OCI-LY1 (cell line): ENCODE measurements at regions not wholly inside any gene's neighbourhood (a gene's known extent, or its start where the extent isn't known, plus 50 kb on each side); places are given as distances from the start of the nearest gene placed in this dataset.

Experiments used
- H2AFZ ChIP-seq: fragments of 200-600 bp; sonication (generic), shearing (Covaris generic); 2 replicates; pipeline ENCODE4 v1.6.0; 2014; ENCODE audit warnings: antibody characterized with exemption, mild to moderate bottlenecking, low read length
- H3F3A ChIP-seq: fragments of 200-600 bp; sonication (generic), shearing (Covaris generic); 2 replicates; pipeline ENCODE4 v1.6.0; 2014; ENCODE audit warnings: mild to moderate bottlenecking, antibody characterized with exemption, low read length, moderate library complexity; ENCODE audit not compliant: insufficient read depth
- H3K27ac ChIP-seq: fragments of 200-600 bp; sonication (generic); 2 replicates; pipeline ENCODE4 v1.5.1; 2014; ENCODE audit warnings: low read length, mixed run types, mild to moderate bottlenecking, low read depth; ENCODE audit not compliant: poor library complexity, severe bottlenecking
- H3K27me3 ChIP-seq: fragments of 200-600 bp; sonication (generic); 2 replicates; pipeline ENCODE4 v1.6.0; 2014; ENCODE audit warnings: antibody characterized with exemption, mild to moderate bottlenecking, low read length, moderate library complexity; ENCODE audit not compliant: insufficient read depth
- H3K36me3 ChIP-seq: fragments of 200-600 bp; sonication (generic); 2 replicates; pipeline ENCODE4 v1.6.1; 2014; ENCODE audit warnings: mild to moderate bottlenecking, antibody characterized with exemption, low read length, moderate library complexity, mixed read lengths; ENCODE audit not compliant: insufficient read depth
- H3K4me1 ChIP-seq: fragments of 200-600 bp; sonication (generic); 2 replicates; pipeline ENCODE4 v1.5.1; 2014; ENCODE audit warnings: mild to moderate bottlenecking, low read length, moderate library complexity; ENCODE audit not compliant: insufficient read depth, severe bottlenecking
- H3K4me2 ChIP-seq: fragments of 200-600 bp; sonication (generic), shearing (Covaris generic); 2 replicates; pipeline ENCODE4 v1.6.1; 2014; ENCODE audit warnings: low read length
- H3K4me3 ChIP-seq: fragments of 200-600 bp; sonication (generic); 2 replicates; pipeline ENCODE4 v1.5.1; 2014; ENCODE audit warnings: low read length, low read depth, mild to moderate bottlenecking, mixed read lengths; ENCODE audit not compliant: poor library complexity, severe bottlenecking
- H3K79me2 ChIP-seq: fragments of 200-600 bp; shearing (Covaris generic); 2 replicates; pipeline ENCODE4 v1.6.1; 2016; ENCODE audit warnings: mixed run types, low read length, mixed read lengths; ENCODE audit not compliant: insufficient read depth
- H3K9ac ChIP-seq: fragments of 200-600 bp; sonication (generic), shearing (Covaris generic); 2 replicates; pipeline ENCODE4 v1.6.1; 2014; ENCODE audit warnings: mild to moderate bottlenecking, low read length, mixed read lengths
- H3K9me2 ChIP-seq: fragments of 200-600 bp; sonication (generic), shearing (Covaris generic); 2 replicates; pipeline ENCODE4 v1.6.1; 2014; ENCODE audit warnings: low read depth, mild to moderate bottlenecking, low read length, mixed read lengths
- H3K9me3 ChIP-seq: fragments of 200-600 bp; shearing (Covaris generic); 2 replicates; pipeline ENCODE4 v1.6.1; 2014; ENCODE audit warnings: low read length, mixed read lengths
- H4K20me1 ChIP-seq: fragments of 200-600 bp; sonication (generic), shearing (Covaris generic); 2 replicates; pipeline ENCODE4 v1.6.0; 2016; ENCODE audit warnings: mild to moderate bottlenecking, low read length; ENCODE audit not compliant: insufficient read depth
- EZH2 ChIP-seq: fragments of 200-600 bp; sonication (generic), shearing (Covaris generic); IDR thresholded peaks from 2 replicates; pipeline ENCODE4 v1.8.0; 2017; ENCODE audit warnings: borderline replicate concordance, mixed run types, mild to moderate bottlenecking, antibody characterized with exemption, low read length, moderate library complexity, mixed read lengths
- TF ChIP-seq, protein P1 (sequence below): fragments of 200-600 bp; sonication (generic), shearing (Covaris generic); IDR thresholded peaks from 2 replicates; pipeline ENCODE4 v1.5.1; 2017; ENCODE audit warnings: mild to moderate bottlenecking, antibody characterized with exemption, low read length, moderate library complexity, mixed read lengths

DNA sequence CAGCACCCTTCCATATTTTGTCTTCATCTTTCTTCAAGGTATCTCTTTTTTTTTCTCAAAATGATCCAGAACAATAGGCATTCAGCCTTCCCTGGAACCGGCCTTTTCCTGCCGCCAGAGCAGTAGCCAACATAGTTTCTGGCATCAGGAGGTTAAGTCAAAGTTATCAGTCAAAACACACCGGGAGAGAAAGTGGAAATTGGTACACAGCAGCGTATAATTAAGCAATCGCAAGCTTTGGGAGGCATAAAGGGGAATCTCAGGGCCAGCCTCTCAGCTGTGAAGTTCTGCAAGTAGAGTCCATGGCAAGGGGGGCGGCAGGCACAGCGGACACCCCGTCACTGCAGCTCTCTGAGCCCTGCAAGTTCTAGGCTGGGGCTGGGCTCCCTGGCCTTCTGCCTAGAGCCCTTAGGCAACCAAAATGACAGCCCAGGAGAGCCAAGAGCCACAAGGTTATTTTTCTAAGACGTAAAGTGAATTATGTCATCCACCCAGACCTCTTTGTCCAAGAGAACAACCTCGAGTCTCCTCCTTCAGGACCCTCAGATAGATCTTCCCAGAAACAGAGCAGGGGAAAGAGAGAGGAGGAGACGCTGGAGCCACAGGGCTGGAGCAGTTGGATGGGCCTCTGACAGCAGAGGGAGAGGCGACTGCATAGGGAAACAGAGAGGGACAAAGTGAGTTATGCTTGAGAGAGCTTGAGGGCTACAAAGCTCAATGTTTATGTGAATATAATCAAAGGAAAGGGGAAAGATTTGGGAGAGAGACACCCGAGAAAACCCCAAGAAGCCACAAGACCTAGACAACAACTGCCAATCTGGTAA lies 114.7 kb downstream of the BCL2L11 start:
- H3K4me2 ChIP-seq: no peak overlapping the region
- no peaks in the 10 kb centered on the region for H3K79me2 ChIP-seq
- peaks cover 10% of the 10 kb centered on the region for H3K9me3 ChIP-seq
- no peak for TF ChIP-seq EZH2
- TF ChIP-seq, protein P1, sequence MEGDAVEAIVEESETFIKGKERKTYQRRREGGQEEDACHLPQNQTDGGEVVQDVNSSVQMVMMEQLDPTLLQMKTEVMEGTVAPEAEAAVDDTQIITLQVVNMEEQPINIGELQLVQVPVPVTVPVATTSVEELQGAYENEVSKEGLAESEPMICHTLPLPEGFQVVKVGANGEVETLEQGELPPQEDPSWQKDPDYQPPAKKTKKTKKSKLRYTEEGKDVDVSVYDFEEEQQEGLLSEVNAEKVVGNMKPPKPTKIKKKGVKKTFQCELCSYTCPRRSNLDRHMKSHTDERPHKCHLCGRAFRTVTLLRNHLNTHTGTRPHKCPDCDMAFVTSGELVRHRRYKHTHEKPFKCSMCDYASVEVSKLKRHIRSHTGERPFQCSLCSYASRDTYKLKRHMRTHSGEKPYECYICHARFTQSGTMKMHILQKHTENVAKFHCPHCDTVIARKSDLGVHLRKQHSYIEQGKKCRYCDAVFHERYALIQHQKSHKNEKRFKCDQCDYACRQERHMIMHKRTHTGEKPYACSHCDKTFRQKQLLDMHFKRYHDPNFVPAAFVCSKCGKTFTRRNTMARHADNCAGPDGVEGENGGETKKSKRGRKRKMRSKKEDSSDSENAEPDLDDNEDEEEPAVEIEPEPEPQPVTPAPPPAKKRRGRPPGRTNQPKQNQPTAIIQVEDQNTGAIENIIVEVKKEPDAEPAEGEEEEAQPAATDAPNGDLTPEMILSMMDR: no peak
- no peak overlapping the region for H3K9ac ChIP-seq
- no peaks in the 10 kb centered on the region for H3K27me3 ChIP-seq
- no peak overlapping the region for H3K27ac ChIP-seq
- no peak overlapping the region for H3K4me3 ChIP-seq
- no peaks in the 10 kb centered on the region for H3K4me1 ChIP-seq
- H2AFZ ChIP-seq: no peak overlapping the region
- H3F3A ChIP-seq: no peaks in the 10 kb centered on the region
- H3K9me2 ChIP-seq: no peaks in the 10 kb centered on the region
- no peaks in the 10 kb centered on the region for H3K36me3 ChIP-seq
- no peaks in the 10 kb centered on the region for H4K20me1 ChIP-seq

DNA sequence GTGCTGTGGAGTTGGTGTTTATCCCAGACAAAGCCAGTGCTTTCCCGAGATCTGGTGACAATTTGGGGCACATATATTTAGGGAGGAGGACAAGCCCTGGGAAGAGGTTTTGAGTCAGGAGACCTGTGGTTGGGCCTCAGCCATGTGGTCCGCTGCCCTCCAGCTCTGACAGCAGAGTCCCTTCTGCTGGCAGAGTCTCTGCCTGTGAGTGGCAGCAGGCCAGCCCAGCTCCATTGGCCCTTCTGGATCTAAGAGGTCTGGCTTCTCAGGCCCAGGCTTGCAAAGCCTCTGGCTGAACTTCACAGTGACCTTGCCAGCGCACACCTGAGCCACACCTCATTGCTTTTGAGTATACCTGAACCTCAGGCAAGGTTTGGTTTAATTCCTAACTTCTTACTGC lies 115.3 kb downstream of the BCL2L11 start:
- Histone ChIP-seq H3K4me2 (no peak overlapping the region), H3F3A (no peaks in the 10 kb centered on the region), H3K9ac (no peak overlapping the region), H3K4me1 (no peaks in the 10 kb centered on the region), H4K20me1 (no peaks in the 10 kb centered on the region), H3K9me2 (no peaks in the 10 kb centered on the region), H3K4me3 (no peak overlapping the region), H3K27ac (no peak overlapping the region), H3K79me2 (no peaks in the 10 kb centered on the region), H2AFZ (no peak overlapping the region), H3K27me3 (no peaks in the 10 kb centered on the region), H3K9me3 (peaks cover 7% of the 10 kb centered on the region), H3K36me3 (no peaks in the 10 kb centered on the region)
- TF ChIP-seq EZH2: no peak
- TF ChIP-seq, protein P1: no peak

DNA sequence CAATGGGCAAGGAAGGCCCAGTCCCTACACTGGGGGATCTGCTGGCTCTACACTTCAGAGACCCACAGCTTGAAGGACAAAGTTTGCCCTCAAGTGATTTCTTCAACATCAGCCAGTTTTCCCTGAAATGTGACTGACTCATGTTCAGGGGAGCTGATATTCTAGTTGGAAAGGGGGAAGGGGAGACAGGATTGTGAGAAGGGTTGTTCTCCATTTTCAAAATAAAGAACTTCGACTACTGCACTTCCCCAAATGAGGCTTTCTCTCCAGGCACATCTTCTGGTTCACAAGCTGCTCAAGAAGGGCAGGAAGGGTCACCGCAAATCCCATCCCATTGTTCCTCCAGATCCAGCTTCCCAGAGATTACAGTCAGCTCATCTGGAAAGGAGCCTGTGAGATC lies 117.6 kb downstream of the BCL2L11 start:
- H3K4me3 ChIP-seq: no peak overlapping the region
- no peaks in the 10 kb centered on the region for H3K27me3 ChIP-seq
- no peaks in the 10 kb centered on the region for H3K9me3 ChIP-seq
- no peak overlapping the region for H3K9ac ChIP-seq
- H3K36me3 ChIP-seq: no peaks in the 10 kb centered on the region
- no peaks in the 10 kb centered on the region for H3K79me2 ChIP-seq
- H2AFZ ChIP-seq: no peak overlapping the region
- H3K4me2 ChIP-seq: no peak overlapping the region
- H4K20me1 ChIP-seq: no peaks in the 10 kb centered on the region
- no peaks in the 10 kb centered on the region for H3K4me1 ChIP-seq
- no peak overlapping the region for H3K27ac ChIP-seq
- TF ChIP-seq, protein P1: no peak
- no peak for TF ChIP-seq EZH2
- H3K9me2 ChIP-seq: no peaks in the 10 kb centered on the region
- H3F3A ChIP-seq: no peaks in the 10 kb centered on the region
